ENCODE measurements at regions not wholly inside any gene's neighbourhood (a gene's known extent, or its start where the extent isn't known, plus 50 kb on each side); places are given as distances from the start of the nearest gene placed in this dataset.
A peak's percentile ranks its signal among the peaks of the same experiment; 100 is the strongest.

DNA sequence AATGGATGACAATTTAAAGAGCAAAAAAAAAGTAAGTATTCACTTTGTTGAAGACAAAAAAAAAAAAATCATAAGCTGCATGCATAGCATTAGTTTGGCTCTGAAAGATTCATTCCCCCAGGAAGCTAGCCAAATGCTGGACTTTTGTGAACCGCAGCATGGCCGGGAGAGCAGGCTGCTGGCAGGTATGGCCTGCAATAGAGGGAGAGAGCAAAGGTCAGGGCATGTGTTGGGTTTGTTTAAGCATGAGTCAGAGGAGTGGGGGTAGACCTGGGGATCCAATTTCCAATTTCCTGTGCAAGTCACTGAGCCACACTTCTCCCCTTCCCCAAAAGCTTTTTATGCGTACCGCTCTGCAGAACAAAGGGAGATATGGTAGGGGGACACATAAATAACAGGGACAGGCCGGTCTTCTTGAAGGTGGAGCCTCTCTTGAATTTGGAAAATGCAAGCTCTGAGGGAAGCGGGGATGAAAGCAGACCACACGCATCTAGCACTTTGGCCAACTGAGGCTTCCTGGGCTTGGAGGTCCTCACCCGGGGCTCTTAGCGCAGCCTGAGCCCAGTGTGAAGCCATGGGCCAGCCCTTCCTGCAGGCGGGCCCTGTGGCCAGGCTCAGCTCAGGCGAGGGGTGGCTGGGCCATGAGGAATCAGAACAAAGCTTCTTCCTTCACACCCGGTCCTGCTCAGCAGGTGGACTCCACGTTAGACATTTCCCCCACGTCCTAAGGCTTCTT lies 171.1 kb downstream of the TOMM20 start (continued):
- no peak for TF ChIP-seq E2F5 (CRISPR knock-in tag; conservative IDR thresholded peaks at IDR 0.05)
- TF ChIP-seq HMGXB4 (CRISPR knock-in tag; IDR thresholded peaks at IDR 0.05; ENCODE audit: borderline replicate concordance in 1 of 2, low read depth in 1 of 2), result peak in 1 of 2 experiments; percentile 57; a peak in 1 of 4 replicates
- 0 out of 2 replicates have a peak, but pooled peaks have one; percentile 37 for TF ChIP-seq ZBTB2 (CRISPR knock-in tag; IDR thresholded peaks at IDR 0.05; ENCODE audit: low read depth)
- no peak for TF ChIP-seq ZNF549 (CRISPR knock-in tag; IDR thresholded peaks at IDR 0.05)
- TF ChIP-seq, protein P1, sequence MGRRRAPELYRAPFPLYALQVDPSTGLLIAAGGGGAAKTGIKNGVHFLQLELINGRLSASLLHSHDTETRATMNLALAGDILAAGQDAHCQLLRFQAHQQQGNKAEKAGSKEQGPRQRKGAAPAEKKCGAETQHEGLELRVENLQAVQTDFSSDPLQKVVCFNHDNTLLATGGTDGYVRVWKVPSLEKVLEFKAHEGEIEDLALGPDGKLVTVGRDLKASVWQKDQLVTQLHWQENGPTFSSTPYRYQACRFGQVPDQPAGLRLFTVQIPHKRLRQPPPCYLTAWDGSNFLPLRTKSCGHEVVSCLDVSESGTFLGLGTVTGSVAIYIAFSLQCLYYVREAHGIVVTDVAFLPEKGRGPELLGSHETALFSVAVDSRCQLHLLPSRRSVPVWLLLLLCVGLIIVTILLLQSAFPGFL (CRISPR knock-in tag; IDR thresholded peaks at IDR 0.05), result no peak
- TF ChIP-seq ZC3H4 (CRISPR knock-in tag; IDR thresholded peaks at IDR 0.05; ENCODE audit: borderline replicate concordance), result peak; percentile 56; the same call in 1 of the 2 replicates
- peak; percentile 94 for TF ChIP-seq RXRB (CRISPR knock-in tag; IDR thresholded peaks at IDR 0.05; ENCODE audit: borderline replicate concordance)
- TF ChIP-seq ZNF224 (CRISPR knock-in tag; IDR thresholded peaks at IDR 0.05), result no peak; the same call in 1 of the 2 replicates
- TF ChIP-seq SIN3A (IDR thresholded peaks at IDR 0.05; ENCODE audit: borderline replicate concordance, low read depth, low read length), result 0 out of 2 replicates have a peak, but pooled peaks have one; percentile 7
- peak; percentile 95 for TF ChIP-seq NR2F1 (CRISPR knock-in tag; IDR thresholded peaks at IDR 0.05)
- no peak for TF ChIP-seq CBX1 (IDR thresholded peaks at IDR 0.05; ENCODE audit: low read depth)
- peak; percentile 98 for TF ChIP-seq ASH2L (IDR thresholded peaks at IDR 0.05; ENCODE audit: insufficient read length, low read depth, low read length)
- no peak for TF ChIP-seq KLF15 (CRISPR knock-in tag; IDR thresholded peaks at IDR 0.05; ENCODE audit: borderline replicate concordance)
- TF ChIP-seq, protein P2, sequence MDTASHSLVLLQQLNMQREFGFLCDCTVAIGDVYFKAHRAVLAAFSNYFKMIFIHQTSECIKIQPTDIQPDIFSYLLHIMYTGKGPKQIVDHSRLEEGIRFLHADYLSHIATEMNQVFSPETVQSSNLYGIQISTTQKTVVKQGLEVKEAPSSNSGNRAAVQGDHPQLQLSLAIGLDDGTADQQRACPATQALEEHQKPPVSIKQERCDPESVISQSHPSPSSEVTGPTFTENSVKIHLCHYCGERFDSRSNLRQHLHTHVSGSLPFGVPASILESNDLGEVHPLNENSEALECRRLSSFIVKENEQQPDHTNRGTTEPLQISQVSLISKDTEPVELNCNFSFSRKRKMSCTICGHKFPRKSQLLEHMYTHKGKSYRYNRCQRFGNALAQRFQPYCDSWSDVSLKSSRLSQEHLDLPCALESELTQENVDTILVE (CRISPR knock-in tag; IDR thresholded peaks at IDR 0.05), result peak; percentile 73
- TF ChIP-seq, protein P3, sequence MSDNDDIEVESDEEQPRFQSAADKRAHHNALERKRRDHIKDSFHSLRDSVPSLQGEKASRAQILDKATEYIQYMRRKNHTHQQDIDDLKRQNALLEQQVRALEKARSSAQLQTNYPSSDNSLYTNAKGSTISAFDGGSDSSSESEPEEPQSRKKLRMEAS (IDR thresholded peaks at IDR 0.05), result no peak
- TF ChIP-seq ZSCAN30 (CRISPR knock-in tag; IDR thresholded peaks at IDR 0.05), result no peak
- TF ChIP-seq TRAFD1 (CRISPR knock-in tag; IDR thresholded peaks at IDR 0.05; ENCODE audit: borderline replicate concordance), result no peak
- peak; percentile 94 for TF ChIP-seq TCF7 (IDR thresholded peaks at IDR 0.05; ENCODE audit: low read depth)
- TF ChIP-seq ZNF343 (CRISPR knock-in tag; IDR thresholded peaks at IDR 0.05), result no peak
- 0 out of 2 replicates have a peak, but pooled peaks have one; percentile 36 for TF ChIP-seq ZNF34 (CRISPR knock-in tag; IDR thresholded peaks at IDR 0.05; ENCODE audit: borderline replicate concordance)
